ENCODE measurements at regions not wholly inside any gene's neighbourhood (a gene's known extent, or its start where the extent isn't known, plus 50 kb on each side); places are given as distances from the start of the nearest gene placed in this dataset.

- dilution Hi-C loops (cut with HindIII; ENCODE audit: low sequenced_read_pairs, unreplicated experiment) = no loop called here
- WGBS, 2 experiments (ENCODE audit: extremely low coverage in 2 of 2, insufficient read length in 1 of 2) = no CpG with 5 or more reads among the region's 2 CpGs
- CTCF ChIA-PET = no interaction called here
These were observed 577.5 kb downstream of the RPL10L start for GRCh38 chr14:46074061-46074460.

More at GRCh38 chr14:46074061-46074460, 577.5 kb downstream of the RPL10L start:
- Histone ChIP-seq H3K9ac (ENCODE audit: low read depth, low read length) (no peak overlapping the region), H2BK20ac (ENCODE audit: low read depth, low read length) (no peak overlapping the region), H3K4me3 (ENCODE audit: insufficient read depth, low read depth, low read length) (no peak overlapping the region), H3K79me1 (ENCODE audit: low read depth in 1 of 2, low read length in 2 of 2) (no peaks in the 10 kb centered on the region), H2AK5ac (ENCODE audit: low read depth, low read length) (no peak overlapping the region), H3K56ac (ENCODE audit: extremely low read depth, insufficient read depth, low read length) (no peak overlapping the region), H3K4ac (ENCODE audit: low read depth, low read length) (no peak overlapping the region), H3K27me3 (ENCODE audit: control insufficient read depth, insufficient read depth, low read length) (no peaks in the 10 kb centered on the region), H2AFZ (replicated peaks; ENCODE audit: low read length, poor library complexity) (no peak overlapping the region), H2BK15ac (ENCODE audit: low read depth, low read length) (no peak overlapping the region), H2BK5ac (ENCODE audit: low read depth, low read length, poor library complexity, severe bottlenecking) (no peak overlapping the region), H4K8ac (ENCODE audit: low read depth in 2 of 2, low read length in 2 of 2) (no peak overlapping the region), H3K27ac (ENCODE audit: insufficient read depth, low read length) (no peak overlapping the region), H4K20me1 (ENCODE audit: insufficient read depth, low read length) (no peaks in the 10 kb centered on the region), H2BK120ac (ENCODE audit: low read depth, low read length) (no peak overlapping the region), H3K4me2 (ENCODE audit: low read depth, low read length) (no peak overlapping the region), H3K4me1 (ENCODE audit: control insufficient read depth, insufficient read depth, low read length) (no peaks in the 10 kb centered on the region), H3K23ac (ENCODE audit: low read depth, low read length) (no peak overlapping the region), H4K91ac (ENCODE audit: insufficient read depth, low read depth, low read length) (no peak overlapping the region), H4K5ac (ENCODE audit: low read depth, low read length) (no peak overlapping the region), H3K9me1 (ENCODE audit: insufficient read depth, low read length) (no peaks in the 10 kb centered on the region), H3K36me3 (ENCODE audit: control insufficient read depth, insufficient read depth, low read length) (no peaks in the 10 kb centered on the region), H3K14ac (replicated peaks; ENCODE audit: low read depth, low read length) (no peak overlapping the region), H2AK9ac (replicated peaks; ENCODE audit: low read depth, low read length, poor library complexity) (no peak overlapping the region), H3K9me3 (ENCODE audit: control insufficient read depth, insufficient read depth, low read length) (peaks cover 2% of the 10 kb centered on the region; the same call in 1 of the 2 replicates), H3K18ac (ENCODE audit: low read depth, low read length) (no peak overlapping the region)
- intact Hi-C loops (cut with micrococcal nuclease) (no loop called here), in situ Hi-C loops (cut with MboI; ENCODE audit: low sequenced_read_pairs) (no loop called here)
- DNase-seq (no peak), ATAC-seq (ENCODE audit: low read depth) (no peak)
- TF ChIP-seq BHLHE40 (IDR thresholded peaks at IDR 0.05; ENCODE audit: low read depth, low read length) = no peak
- no peak for TF ChIP-seq USF2 (IDR thresholded peaks at IDR 0.05; ENCODE audit: low read depth, low read length)
- TF ChIP-seq MAZ (IDR thresholded peaks at IDR 0.05; ENCODE audit: borderline replicate concordance, low read depth, low read length) = no peak
- TF ChIP-seq MAFK (IDR thresholded peaks at IDR 0.05; ENCODE audit: low read depth, low read length) = no peak
- POLR2A ChIA-PET (ENCODE audit: unreplicated experiment) = no interaction called here
- BruUV-seq (replicated peaks) = no TSS peak
